ENCODE measurements at regions not wholly inside any gene's neighbourhood (a gene's known extent, or its start where the extent isn't known, plus 50 kb on each side); places are given as distances from the start of the nearest gene placed in this dataset.

GRCh38 chr4:154977228-154977627 is 196.2 kb downstream of the RBM46 start:
- TF ChIP-seq, protein P1, sequence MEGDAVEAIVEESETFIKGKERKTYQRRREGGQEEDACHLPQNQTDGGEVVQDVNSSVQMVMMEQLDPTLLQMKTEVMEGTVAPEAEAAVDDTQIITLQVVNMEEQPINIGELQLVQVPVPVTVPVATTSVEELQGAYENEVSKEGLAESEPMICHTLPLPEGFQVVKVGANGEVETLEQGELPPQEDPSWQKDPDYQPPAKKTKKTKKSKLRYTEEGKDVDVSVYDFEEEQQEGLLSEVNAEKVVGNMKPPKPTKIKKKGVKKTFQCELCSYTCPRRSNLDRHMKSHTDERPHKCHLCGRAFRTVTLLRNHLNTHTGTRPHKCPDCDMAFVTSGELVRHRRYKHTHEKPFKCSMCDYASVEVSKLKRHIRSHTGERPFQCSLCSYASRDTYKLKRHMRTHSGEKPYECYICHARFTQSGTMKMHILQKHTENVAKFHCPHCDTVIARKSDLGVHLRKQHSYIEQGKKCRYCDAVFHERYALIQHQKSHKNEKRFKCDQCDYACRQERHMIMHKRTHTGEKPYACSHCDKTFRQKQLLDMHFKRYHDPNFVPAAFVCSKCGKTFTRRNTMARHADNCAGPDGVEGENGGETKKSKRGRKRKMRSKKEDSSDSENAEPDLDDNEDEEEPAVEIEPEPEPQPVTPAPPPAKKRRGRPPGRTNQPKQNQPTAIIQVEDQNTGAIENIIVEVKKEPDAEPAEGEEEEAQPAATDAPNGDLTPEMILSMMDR (IDR thresholded peaks at IDR 0.05; ENCODE audit: low read length): no peak
- TF ChIP-seq EZH2 (IDR thresholded peaks at IDR 0.05; ENCODE audit: borderline replicate concordance, low read length): no peak
